MCF 10A (cell line): ENCODE measurements at regions not wholly inside any gene's neighbourhood (a gene's known extent, or its start where the extent isn't known, plus 50 kb on each side); places are given as distances from the start of the nearest gene placed in this dataset.

Source experiments
- BruUV-seq: library from RNA; stranded (reverse); fragments of 400-500 nt; replicated peaks from 2 replicates; lab custom pipeline; 2021; lab: Mats Ljungman, UMichigan
- CTCF ChIA-PET: fragments of 300-600 bp; sonication (Branson Sonifier 250); formaldehyde crosslinking; extraction: SDS; loops from one replicate; lab custom pipeline; 2021; ENCODE audit warnings: antibody characterized with exemption, inconsistent platforms; lab: Yijun Ruan, JAX
- POLR2A ChIA-PET: fragments of 300-600, 350-650 bp; sonication (Branson Sonifier 250); formaldehyde crosslinking; extraction: SDS; loops from one replicate; lab custom pipeline; 2020; ENCODE audit warnings: antibody characterized with exemption, inconsistent platforms; lab: Yijun Ruan, JAX
- DNase-seq: peaks from one replicate; pipeline ENCODE4 v3.0.0-alpha.2; 2018; ENCODE audit not compliant: unreplicated experiment
- H3K27ac Mint-ChIP-seq: one replicate; pipeline ENCODE4 v1.8.0; 2022; ENCODE audit warnings: mild to moderate bottlenecking, low read depth, mixed read lengths; ENCODE audit not compliant: unreplicated experiment
- H3K27me3 Mint-ChIP-seq: one replicate; pipeline ENCODE4 v1.8.0; 2022; ENCODE audit warnings: mixed read lengths; ENCODE audit not compliant: insufficient read depth, unreplicated experiment
- H3K36me3 Mint-ChIP-seq: one replicate; pipeline ENCODE4 v1.8.0; 2022; ENCODE audit warnings: mild to moderate bottlenecking, moderate library complexity, mixed read lengths; ENCODE audit not compliant: insufficient read depth, unreplicated experiment
- H3K4me1 Mint-ChIP-seq: one replicate; pipeline ENCODE4 v1.8.0; 2022; ENCODE audit warnings: mixed read lengths; ENCODE audit not compliant: insufficient read depth, unreplicated experiment
- H3K4me3 Mint-ChIP-seq: one replicate; pipeline ENCODE4 v1.8.0; 2022; ENCODE audit warnings: mild to moderate bottlenecking, moderate library complexity, mixed read lengths; ENCODE audit not compliant: unreplicated experiment
- H3K9me3 Mint-ChIP-seq: one replicate; pipeline ENCODE4 v1.8.0; 2022; ENCODE audit warnings: mixed read lengths; ENCODE audit not compliant: unreplicated experiment
- CTCF ChIP-seq: fragments of 200-600 bp; IDR thresholded peaks from one replicate; pipeline ENCODE4 v1.8.0; 2022; ENCODE audit warnings: antibody characterized with exemption, mild to moderate bottlenecking; ENCODE audit not compliant: unreplicated experiment
- intact Hi-C: fragments of 100-400 bp; cut with micrococcal nuclease; formaldehyde crosslinking; loops from 2 replicates; pipeline ENCODE4 v1.14.1; 2022

GRCh38 chr15:91609231-91609630, 244.3 kb upstream of the SLCO3A1 start:
- Mint-ChIP-seq H3K4me3 (no peak overlapping the region), H3K27ac (no peak overlapping the region), H3K36me3 (no peaks in the 10 kb centered on the region), H3K9me3 (peaks cover 8% of the 10 kb centered on the region), H3K27me3 (no peaks in the 10 kb centered on the region), H3K4me1 (no peaks in the 10 kb centered on the region)
- intact Hi-C loops = no loop called here
- DNase-seq = no peak
- ChIA-PET POLR2A (no interaction called here), CTCF (no interaction called here)
- no TSS peak for BruUV-seq
- TF ChIP-seq CTCF = no peak

- ChIA-PET POLR2A (no interaction called here), CTCF (no interaction called here)
- intact Hi-C loops = no loop called here
- Mint-ChIP-seq H3K4me3 (no peak overlapping the region), H3K27ac (no peak overlapping the region), H3K36me3 (no peaks in the 10 kb centered on the region), H3K9me3 (peaks cover 8% of the 10 kb centered on the region), H3K4me1 (no peaks in the 10 kb centered on the region), H3K27me3 (no peaks in the 10 kb centered on the region)
- no TSS peak for BruUV-seq
- no peak for DNase-seq
- no peak for TF ChIP-seq CTCF
Measured at GRCh38 chr15:91609966-91610365, 243.5 kb upstream of the SLCO3A1 start.

GRCh38 chr15:91611561-91612323, 241.8 kb upstream of the SLCO3A1 start:
- ChIA-PET CTCF (interaction anchor here (0.7 kb wide), 1 partner anchor 326 kb away, joined by 3 read pairs; no protein-coding TSS in a partner anchor), POLR2A (no interaction called here)
- intact Hi-C loops = no loop called here
- no peaks in the 10 kb centered on the region for H3K4me1 Mint-ChIP-seq
- H3K27ac Mint-ChIP-seq = no peak overlapping the region
- H3K36me3 Mint-ChIP-seq = no peaks in the 10 kb centered on the region
- no peak for TF ChIP-seq CTCF
- BruUV-seq = no TSS peak
- H3K9me3 Mint-ChIP-seq = peaks cover 8% of the 10 kb centered on the region
- DNase-seq = no peak
- H3K27me3 Mint-ChIP-seq = no peaks in the 10 kb centered on the region
- H3K4me3 Mint-ChIP-seq = no peak overlapping the region

- POLR2A ChIA-PET = no interaction called here
- intact Hi-C loops = no loop called here
- H3K4me3 Mint-ChIP-seq = no peak overlapping the region
- no peak overlapping the region for H3K27ac Mint-ChIP-seq
- no peak for TF ChIP-seq CTCF
- peaks cover 12% of the 10 kb centered on the region for H3K27me3 Mint-ChIP-seq
- no peaks in the 10 kb centered on the region for H3K36me3 Mint-ChIP-seq
- BruUV-seq = no TSS peak
- no peaks in the 10 kb centered on the region for H3K9me3 Mint-ChIP-seq
- H3K4me1 Mint-ChIP-seq = no peaks in the 10 kb centered on the region
- DNase-seq = no peak
- CTCF ChIA-PET = interaction anchor here (0.7 kb wide), 1 partner anchor 113 kb away, joined by 4 read pairs; no protein-coding TSS in a partner anchor
Measured at GRCh38 chr15:91620229-91620628, 233.3 kb upstream of the SLCO3A1 start.
